ENCODE measurements at regions not wholly inside any gene's neighbourhood (a gene's known extent, or its start where the extent isn't known, plus 50 kb on each side); places are given as distances from the start of the nearest gene placed in this dataset.

- TF ChIP-seq CTCF (IDR thresholded peaks at IDR 0.05; ENCODE audit: extremely low read depth, missing control alignments): no peak
- no peak for DNase-seq (ENCODE audit: low spot score)
Measured at GRCh38 chr2:153091344-153091743, 372.9 kb downstream of the ARL6IP6 start.

GRCh38 chr2:153079315-153079714 is 360.9 kb downstream of the ARL6IP6 start:
- no peak for DNase-seq (ENCODE audit: low spot score)
- TF ChIP-seq CTCF (IDR thresholded peaks at IDR 0.05; ENCODE audit: extremely low read depth, missing control alignments): no peak

- no peak for DNase-seq (ENCODE audit: low spot score)
Measured at GRCh38 chr2:153077311-153077710, 358.9 kb downstream of the ARL6IP6 start.

GRCh38 chr2:153074207-153074606 is 355.8 kb downstream of the ARL6IP6 start:
- no peak for TF ChIP-seq CTCF (IDR thresholded peaks at IDR 0.05; ENCODE audit: extremely low read depth, missing control alignments)
- DNase-seq (ENCODE audit: low spot score): no peak

More at GRCh38 chr2:153077311-153077710, 358.9 kb downstream of the ARL6IP6 start:
- no peak for TF ChIP-seq CTCF (IDR thresholded peaks at IDR 0.05; ENCODE audit: extremely low read depth, missing control alignments)

- no peak for DNase-seq (ENCODE audit: low spot score)
- no peak for TF ChIP-seq CTCF (IDR thresholded peaks at IDR 0.05; ENCODE audit: extremely low read depth, missing control alignments)
Measured at GRCh38 chr2:153072813-153073212, 354.4 kb downstream of the ARL6IP6 start.

- no peak for DNase-seq (ENCODE audit: low spot score)
- TF ChIP-seq CTCF (IDR thresholded peaks at IDR 0.05; ENCODE audit: extremely low read depth, missing control alignments): no peak
Measured at GRCh38 chr2:153072077-153072476, 353.7 kb downstream of the ARL6IP6 start.

- TF ChIP-seq CTCF (IDR thresholded peaks at IDR 0.05; ENCODE audit: extremely low read depth, missing control alignments): no peak
- no peak for DNase-seq (ENCODE audit: low spot score)
Measured at GRCh38 chr2:153071090-153071489, 352.7 kb downstream of the ARL6IP6 start.
